ENCODE measurements at regions not wholly inside any gene's neighbourhood (a gene's known extent, or its start where the extent isn't known, plus 50 kb on each side); places are given as distances from the start of the nearest gene placed in this dataset.

DNA sequence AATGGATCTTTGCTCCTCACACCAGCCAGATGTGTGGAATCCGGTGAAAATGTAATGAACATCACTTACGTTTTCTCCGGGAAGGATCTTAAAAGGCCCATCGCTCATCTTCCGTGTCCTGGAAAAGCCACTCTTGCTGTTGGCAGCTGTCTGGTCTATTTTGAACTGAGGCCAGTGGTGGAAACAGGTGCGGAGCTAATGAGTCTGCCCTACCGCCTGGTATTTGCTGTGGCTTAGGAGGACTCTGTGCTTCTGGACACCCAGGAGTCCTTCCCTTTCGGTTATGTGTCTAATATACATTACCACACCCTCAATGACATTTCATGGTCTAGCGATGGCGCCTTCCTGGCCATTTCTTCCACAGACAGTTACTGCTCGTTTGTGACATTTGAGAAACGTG lies 264.2 kb upstream of the PREP start:
- H3K9me3 Mint-ChIP-seq, result no peaks in the 10 kb centered on the region
- H3K36me3 Mint-ChIP-seq (ENCODE audit: low read depth), result no peaks in the 10 kb centered on the region
- no peak overlapping the region for H3K27ac Mint-ChIP-seq
- Histone ChIP-seq H3K36me3 (ENCODE audit: insufficient read depth, low read length) (no peaks in the 10 kb centered on the region), H3K4me1 (ENCODE audit: insufficient read depth, low read length) (no peaks in the 10 kb centered on the region), H3K27ac (ENCODE audit: low read depth in 1 of 2, low read length in 2 of 2) (no peak overlapping the region), H3K27me3 (ENCODE audit: control insufficient read depth in 1 of 2, insufficient read depth in 2 of 2, low read length in 2 of 2) (peaks cover 0 to 5% of the 10 kb centered on the region in 2 experiments), H3K4me3 (ENCODE audit: low read length) (no peak overlapping the region), H3K9me3 (ENCODE audit: control insufficient read depth in 1 of 2, insufficient read depth in 1 of 2, low read length in 2 of 2) (no peaks in the 10 kb centered on the region)
- no peak for TF ChIP-seq CTCF (IDR thresholded peaks at IDR 0.05)
- POLR2A ChIA-PET, result no interaction called here
- DNase-seq (no peak), ATAC-seq (ENCODE audit: poor library complexity) (no peak)
- peaks cover 17% of the 10 kb centered on the region for H3K27me3 Mint-ChIP-seq
- intact Hi-C loops (cut with DNase I, micrococcal nuclease), result no loop called here
- CTCF ChIA-PET, result no interaction called here
- no peaks in the 10 kb centered on the region for H3K4me1 Mint-ChIP-seq (ENCODE audit: low read depth)
- H3K4me3 Mint-ChIP-seq, result no peak overlapping the region

- Histone ChIP-seq H3K9me3 (ENCODE audit: control insufficient read depth in 1 of 2, insufficient read depth in 1 of 2, low read length in 2 of 2) (no peaks in the 10 kb centered on the region), H3K27me3 (ENCODE audit: control insufficient read depth in 1 of 2, insufficient read depth in 2 of 2, low read length in 2 of 2) (peaks cover 0 to 2% of the 10 kb centered on the region in 2 experiments), H3K4me3 (ENCODE audit: low read length) (no peak overlapping the region), H3K27ac (ENCODE audit: low read depth in 1 of 2, low read length in 2 of 2) (no peak overlapping the region), H3K4me1 (ENCODE audit: insufficient read depth, low read length) (no peaks in the 10 kb centered on the region), H3K36me3 (ENCODE audit: insufficient read depth, low read length) (no peaks in the 10 kb centered on the region)
- ATAC-seq (ENCODE audit: poor library complexity) (no peak), DNase-seq (no peak)
- Mint-ChIP-seq H3K9me3 (no peaks in the 10 kb centered on the region), H3K4me1 (ENCODE audit: low read depth) (no peaks in the 10 kb centered on the region), H3K4me3 (no peak overlapping the region), H3K27me3 (peaks cover 6% of the 10 kb centered on the region), H3K27ac (no peak overlapping the region), H3K36me3 (ENCODE audit: low read depth) (no peaks in the 10 kb centered on the region)
- no peak for TF ChIP-seq CTCF (IDR thresholded peaks at IDR 0.05)
- CTCF ChIA-PET, result no interaction called here
- POLR2A ChIA-PET, result no interaction called here
- intact Hi-C loops (cut with DNase I, micrococcal nuclease), result no loop called here
These were observed 262.0 kb upstream of the PREP start for GRCh38 chr6:105664931-105665330.

- DNase-seq (no peak), ATAC-seq (ENCODE audit: poor library complexity) (no peak)
- peaks cover 33% of the 10 kb centered on the region for H3K4me1 Mint-ChIP-seq (ENCODE audit: low read depth)
- no peaks in the 10 kb centered on the region for H3K36me3 Mint-ChIP-seq (ENCODE audit: low read depth)
- no peaks in the 10 kb centered on the region for H3K9me3 Mint-ChIP-seq
- no peak overlapping the region for H3K27ac Mint-ChIP-seq
- H3K4me3 Mint-ChIP-seq, result no peak overlapping the region
- H3K27me3 Mint-ChIP-seq, result peaks cover 21% of the 10 kb centered on the region
- H3K4me3 ChIP-seq (ENCODE audit: low read length), result no peak overlapping the region
- peaks cover 21% of the 10 kb centered on the region for H3K4me1 ChIP-seq (ENCODE audit: insufficient read depth, low read length)
- ChIA-PET POLR2A (no interaction called here), CTCF (no interaction called here)
- H3K36me3 ChIP-seq (ENCODE audit: insufficient read depth, low read length), result no peaks in the 10 kb centered on the region
- no peaks in the 10 kb centered on the region for H3K27me3 ChIP-seq (ENCODE audit: control insufficient read depth in 1 of 2, insufficient read depth in 2 of 2, low read length in 2 of 2)
- no peak overlapping the region for H3K27ac ChIP-seq (ENCODE audit: low read depth in 1 of 2, low read length in 2 of 2)
- intact Hi-C loops (cut with DNase I, micrococcal nuclease), result no loop called here
- TF ChIP-seq CTCF (IDR thresholded peaks at IDR 0.05), result no peak
- no peaks in the 10 kb centered on the region for H3K9me3 ChIP-seq (ENCODE audit: control insufficient read depth in 1 of 2, insufficient read depth in 1 of 2, low read length in 2 of 2)
These were observed 249.1 kb upstream of the PREP start for GRCh38 chr6:105651969-105652368.
